ENCODE measurements at regions not wholly inside any gene's neighbourhood (a gene's known extent, or its start where the extent isn't known, plus 50 kb on each side); places are given as distances from the start of the nearest gene placed in this dataset.

DNA sequence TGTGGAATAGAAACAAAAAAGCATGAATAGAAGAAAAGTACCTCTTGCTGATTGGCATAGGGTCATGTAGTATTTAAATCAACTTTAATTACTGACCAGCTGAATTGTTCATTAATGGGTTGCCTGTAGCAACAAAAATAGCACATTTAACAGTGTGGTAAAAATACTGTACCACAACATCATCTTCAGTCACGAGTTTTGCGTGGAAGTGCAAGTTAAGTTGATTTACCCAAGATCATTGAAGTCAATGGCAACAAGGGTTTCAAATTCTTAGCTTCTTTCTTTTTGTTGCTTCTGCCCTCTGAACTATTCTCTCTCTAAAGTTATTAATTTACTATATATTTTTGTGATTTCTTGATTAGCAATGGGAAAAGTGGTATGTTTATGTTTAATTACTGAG, 526.6 kb downstream of the C4orf33 start:
- Histone ChIP-seq H2AK5ac (ENCODE audit: low read length) (no peak overlapping the region), H3K79me2 (ENCODE audit: control insufficient read depth, insufficient read depth, low read length, poor library complexity) (no peaks in the 10 kb centered on the region), H3K9ac (ENCODE audit: low read length) (no peak overlapping the region), H2BK120ac (ENCODE audit: insufficient read depth, low read length, poor library complexity) (no peak overlapping the region), H3K79me1 (ENCODE audit: low read length) (no peaks in the 10 kb centered on the region), H4K91ac (ENCODE audit: low read depth, low read length) (no peak overlapping the region), H3K18ac (ENCODE audit: low read length) (no peak overlapping the region), H2BK5ac (ENCODE audit: low read depth, low read length, poor library complexity) (no peak overlapping the region), H3K9me3 (ENCODE audit: insufficient read depth, low read depth, low read length) (no peaks in the 10 kb centered on the region), H3K27ac (ENCODE audit: low read depth, low read length) (no peak overlapping the region), H4K12ac (ENCODE audit: low read depth, low read length) (no peak overlapping the region), H3K23ac (ENCODE audit: low read length) (no peak overlapping the region), H3K14ac (ENCODE audit: low read length) (no peak overlapping the region), H3K4me2 (ENCODE audit: low read length) (no peak overlapping the region), H4K8ac (ENCODE audit: low read depth, low read length) (no peak overlapping the region), H2AFZ (ENCODE audit: insufficient read depth, low read length, poor library complexity) (no peak overlapping the region), H3K4me1 (ENCODE audit: control insufficient read depth in 1 of 2, insufficient read depth in 2 of 2, low read length in 2 of 2) (no peaks in the 10 kb centered on the region), H2BK12ac (ENCODE audit: low read length) (no peak overlapping the region), H3K27me3 (ENCODE audit: insufficient read depth, low read length) (no peaks in the 10 kb centered on the region), H3K4ac (ENCODE audit: low read depth, low read length) (no peak overlapping the region), H3K36me3 (ENCODE audit: control insufficient read depth in 1 of 2, insufficient read depth in 2 of 2, low read length in 2 of 2) (no peaks in the 10 kb centered on the region), H3K4me3 (ENCODE audit: low read depth, low read length) (no peak overlapping the region)
- no peak for DNase-seq
- WGBS (ENCODE audit: extremely low coverage, insufficient coverage, insufficient read length), result no CpG with 5 or more reads among the region's 2 CpGs

DNA sequence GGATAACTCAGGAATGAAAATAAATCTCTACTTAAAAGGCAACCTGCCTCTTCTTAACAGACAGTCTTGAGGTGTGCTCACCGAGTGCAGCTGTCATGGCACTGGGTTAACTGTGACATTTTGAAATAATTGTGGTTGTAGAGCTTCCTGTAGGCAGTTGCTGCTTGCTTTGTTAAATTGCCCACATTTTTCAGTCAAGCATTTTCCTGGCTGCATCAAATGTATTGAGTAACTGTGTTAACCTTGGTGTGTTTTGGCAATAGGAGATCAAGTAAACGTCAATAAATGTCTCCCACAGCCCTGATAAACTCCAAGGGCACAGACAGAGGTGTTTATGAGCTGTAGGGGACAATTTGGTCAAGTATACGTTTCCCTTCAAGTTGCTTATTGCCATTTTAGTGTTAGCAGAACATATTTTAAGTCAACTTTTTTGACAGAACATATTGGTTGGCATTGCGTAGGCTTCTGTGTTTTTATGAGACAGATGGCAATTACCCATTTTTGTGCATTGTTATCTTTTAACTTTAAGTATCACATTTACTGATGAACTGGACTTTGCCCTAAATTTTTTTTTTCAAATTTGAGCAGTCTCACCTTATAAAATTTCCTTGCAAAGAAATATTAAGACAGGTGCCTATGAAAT, 527.4 kb downstream of the C4orf33 start:
- H3K18ac ChIP-seq (ENCODE audit: low read length), result no peak overlapping the region
- H3K79me2 ChIP-seq (ENCODE audit: control insufficient read depth, insufficient read depth, low read length, poor library complexity), result no peaks in the 10 kb centered on the region
- no peaks in the 10 kb centered on the region for H3K4me1 ChIP-seq (ENCODE audit: control insufficient read depth in 1 of 2, insufficient read depth in 2 of 2, low read length in 2 of 2)
- no peak overlapping the region for H3K14ac ChIP-seq (ENCODE audit: low read length)
- H2AFZ ChIP-seq (ENCODE audit: insufficient read depth, low read length, poor library complexity), result no peak overlapping the region
- no peak overlapping the region for H3K4me3 ChIP-seq (ENCODE audit: low read depth, low read length)
- H2BK12ac ChIP-seq (ENCODE audit: low read length), result no peak overlapping the region
- no peak overlapping the region for H2BK120ac ChIP-seq (ENCODE audit: insufficient read depth, low read length, poor library complexity)
- no peak overlapping the region for H3K4me2 ChIP-seq (ENCODE audit: low read length)
- no peak overlapping the region for H4K12ac ChIP-seq (ENCODE audit: low read depth, low read length)
- no peaks in the 10 kb centered on the region for H3K9me3 ChIP-seq (ENCODE audit: insufficient read depth, low read depth, low read length)
- H3K36me3 ChIP-seq (ENCODE audit: control insufficient read depth in 1 of 2, insufficient read depth in 2 of 2, low read length in 2 of 2), result no peaks in the 10 kb centered on the region
- H4K91ac ChIP-seq (ENCODE audit: low read depth, low read length), result no peak overlapping the region
- no CpG with 5 or more reads among the region's 4 CpGs for WGBS (ENCODE audit: extremely low coverage, insufficient coverage, insufficient read length)
- DNase-seq, result no peak
- no peaks in the 10 kb centered on the region for H3K79me1 ChIP-seq (ENCODE audit: low read length)
- no peak overlapping the region for H3K9ac ChIP-seq (ENCODE audit: low read length)
- H3K4ac ChIP-seq (ENCODE audit: low read depth, low read length), result no peak overlapping the region
- H3K27me3 ChIP-seq (ENCODE audit: insufficient read depth, low read length), result no peaks in the 10 kb centered on the region
- H3K23ac ChIP-seq (ENCODE audit: low read length), result no peak overlapping the region
- H2AK5ac ChIP-seq (ENCODE audit: low read length), result no peak overlapping the region
- no peak overlapping the region for H3K27ac ChIP-seq (ENCODE audit: low read depth, low read length)
- no peak overlapping the region for H2BK5ac ChIP-seq (ENCODE audit: low read depth, low read length, poor library complexity)
- no peak overlapping the region for H4K8ac ChIP-seq (ENCODE audit: low read depth, low read length)

DNA sequence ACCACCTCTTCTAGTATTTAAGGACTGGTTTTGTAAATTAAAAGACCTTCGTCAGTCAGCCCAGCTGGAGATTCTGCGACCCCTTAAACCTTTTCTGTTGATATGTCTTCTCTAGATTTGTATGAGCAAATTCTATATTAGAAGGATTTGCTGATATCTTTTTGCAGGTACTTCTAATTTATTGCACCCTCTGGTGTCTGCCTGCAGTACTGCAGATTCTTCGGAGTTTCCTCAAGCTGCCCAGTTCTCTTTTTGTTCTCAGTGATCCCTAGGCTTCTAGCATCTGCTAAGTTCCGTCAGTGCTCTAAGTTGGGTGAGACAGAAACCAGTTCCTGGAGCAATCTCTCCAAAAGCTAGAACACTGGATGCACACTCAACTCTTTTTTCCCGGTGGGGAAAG, 545.2 kb downstream of the C4orf33 start:
- Histone ChIP-seq H3K4me3 (ENCODE audit: low read depth, low read length) (no peak overlapping the region), H2BK5ac (ENCODE audit: low read depth, low read length, poor library complexity) (no peak overlapping the region), H4K12ac (ENCODE audit: low read depth, low read length) (no peak overlapping the region), H2AK5ac (ENCODE audit: low read length) (no peak overlapping the region), H3K36me3 (ENCODE audit: control insufficient read depth in 1 of 2, insufficient read depth in 2 of 2, low read length in 2 of 2) (no peaks in the 10 kb centered on the region), H2BK120ac (ENCODE audit: insufficient read depth, low read length, poor library complexity) (no peak overlapping the region), H2BK12ac (ENCODE audit: low read length) (no peak overlapping the region), H4K8ac (ENCODE audit: low read depth, low read length) (no peak overlapping the region), H3K4me2 (ENCODE audit: low read length) (no peak overlapping the region), H3K79me2 (ENCODE audit: control insufficient read depth, insufficient read depth, low read length, poor library complexity) (no peaks in the 10 kb centered on the region), H3K23ac (ENCODE audit: low read length) (no peak overlapping the region), H3K79me1 (ENCODE audit: low read length) (no peaks in the 10 kb centered on the region), H3K4me1 (ENCODE audit: control insufficient read depth in 1 of 2, insufficient read depth in 2 of 2, low read length in 2 of 2) (no peaks in the 10 kb centered on the region), H3K9ac (ENCODE audit: low read length) (no peak overlapping the region), H3K14ac (ENCODE audit: low read length) (no peak overlapping the region), H3K27ac (ENCODE audit: low read depth, low read length) (no peak overlapping the region), H3K27me3 (ENCODE audit: insufficient read depth, low read length) (no peaks in the 10 kb centered on the region), H3K4ac (ENCODE audit: low read depth, low read length) (no peak overlapping the region), H4K91ac (ENCODE audit: low read depth, low read length) (no peak overlapping the region), H3K9me3 (ENCODE audit: insufficient read depth, low read depth, low read length) (no peaks in the 10 kb centered on the region), H2AFZ (ENCODE audit: insufficient read depth, low read length, poor library complexity) (no peak overlapping the region), H3K18ac (ENCODE audit: low read length) (no peak overlapping the region)
- peak; percentile 43 to 84 for DNase-seq
- WGBS (ENCODE audit: extremely low coverage, insufficient coverage, insufficient read length), result no CpG with 5 or more reads among the region's 5 CpGs

DNA sequence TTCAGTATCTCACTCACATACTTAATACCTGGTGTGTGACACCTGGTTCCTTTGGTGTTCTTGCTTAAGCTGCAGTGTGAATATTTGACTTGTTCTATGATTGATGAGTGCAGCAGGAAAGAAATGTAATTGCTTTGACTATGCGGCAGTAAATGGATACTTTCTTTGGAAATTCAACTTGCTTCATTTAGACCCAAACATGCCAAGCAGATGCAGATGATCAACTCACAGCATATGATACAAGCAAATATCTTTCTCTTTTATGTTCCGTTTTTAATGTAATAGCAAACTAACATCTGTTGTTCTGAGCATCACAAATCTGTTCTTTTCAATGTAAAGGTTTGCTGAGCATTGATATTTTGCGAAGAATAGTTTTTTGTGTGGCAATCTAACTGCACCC, 549.5 kb downstream of the C4orf33 start:
- no peaks in the 10 kb centered on the region for H3K79me2 ChIP-seq (ENCODE audit: control insufficient read depth, insufficient read depth, low read length, poor library complexity)
- H2BK5ac ChIP-seq (ENCODE audit: low read depth, low read length, poor library complexity), result no peak overlapping the region
- H3K4me2 ChIP-seq (ENCODE audit: low read length), result no peak overlapping the region
- H3K14ac ChIP-seq (ENCODE audit: low read length), result no peak overlapping the region
- H3K36me3 ChIP-seq (ENCODE audit: control insufficient read depth in 1 of 2, insufficient read depth in 2 of 2, low read length in 2 of 2), result no peaks in the 10 kb centered on the region
- DNase-seq, result no peak
- no peak overlapping the region for H3K18ac ChIP-seq (ENCODE audit: low read length)
- H3K4me3 ChIP-seq (ENCODE audit: low read depth, low read length), result no peak overlapping the region
- H3K4me1 ChIP-seq (ENCODE audit: control insufficient read depth in 1 of 2, insufficient read depth in 2 of 2, low read length in 2 of 2), result no peaks in the 10 kb centered on the region
- no peaks in the 10 kb centered on the region for H3K9me3 ChIP-seq (ENCODE audit: insufficient read depth, low read depth, low read length)
- no peak overlapping the region for H4K12ac ChIP-seq (ENCODE audit: low read depth, low read length)
- H4K91ac ChIP-seq (ENCODE audit: low read depth, low read length), result no peak overlapping the region
- no peaks in the 10 kb centered on the region for H3K27me3 ChIP-seq (ENCODE audit: insufficient read depth, low read length)
- no peak overlapping the region for H2BK12ac ChIP-seq (ENCODE audit: low read length)
- no peaks in the 10 kb centered on the region for H3K79me1 ChIP-seq (ENCODE audit: low read length)
- WGBS (ENCODE audit: extremely low coverage, insufficient coverage, insufficient read length), result no CpG with 5 or more reads among the region's 3 CpGs
- no peak overlapping the region for H3K9ac ChIP-seq (ENCODE audit: low read length)
- H2AK5ac ChIP-seq (ENCODE audit: low read length), result no peak overlapping the region
- H3K27ac ChIP-seq (ENCODE audit: low read depth, low read length), result no peak overlapping the region
- no peak overlapping the region for H3K4ac ChIP-seq (ENCODE audit: low read depth, low read length)
- H3K23ac ChIP-seq (ENCODE audit: low read length), result no peak overlapping the region
- H4K8ac ChIP-seq (ENCODE audit: low read depth, low read length), result no peak overlapping the region
- no peak overlapping the region for H2AFZ ChIP-seq (ENCODE audit: insufficient read depth, low read length, poor library complexity)
- no peak overlapping the region for H2BK120ac ChIP-seq (ENCODE audit: insufficient read depth, low read length, poor library complexity)
